HuH-7 (cell line): ENCODE measurements at regions not wholly inside any gene's neighbourhood (a gene's known extent, or its start where the extent isn't known, plus 50 kb on each side); places are given as distances from the start of the nearest gene placed in this dataset.

Source experiments
- DNase-seq: peaks from one replicate; pipeline ENCODE4 v3.0.0; 2011; ENCODE audit warnings: low spot score

- DNase-seq: no peak
These were observed 61.8 kb upstream of the PRR20G start for GRCh38 chr3:127349501-127350171.

- no peak for DNase-seq
These were observed 54.9 kb upstream of the PRR20G start for GRCh38 chr3:127342735-127343134.

GRCh38 chr3:127339928-127340861 is 52.3 kb upstream of the PRR20G start:
- no peak for DNase-seq

- no peak for DNase-seq
These were observed 51.2 kb upstream of the PRR20G start for GRCh38 chr3:127339016-127339415.

- no peak for DNase-seq
These were observed 50.2 kb upstream of the PRR20G start for GRCh38 chr3:127337911-127338531.
